HCT116 (cell line): ENCODE measurements at regions not wholly inside any gene's neighbourhood (a gene's known extent, or its start where the extent isn't known, plus 50 kb on each side); places are given as distances from the start of the nearest gene placed in this dataset.

Source experiments
- ATAC-seq: fragments of 200-7000 bp; cut with Tn5 transposase; 2 replicates; pipeline ENCODE4 v1.9.1; 2020; ENCODE audit warnings: mild to moderate bottlenecking, moderate library complexity
- BruUV-seq: library from RNA; stranded (reverse); fragments of 400-500 nt; replicated peaks from 2 replicates; lab custom pipeline; 2021; lab: Mats Ljungman, UMichigan
- CTCF ChIA-PET: fragments of 300-600 bp; sonication (Branson Sonifier 250); formaldehyde crosslinking; loops from one replicate; lab custom pipeline; 2021; ENCODE audit warnings: antibody characterized with exemption; lab: Charles Lee
- POLR2A ChIA-PET: fragments of 300-600, 350-600 bp; sonication (Branson Sonifier 250); formaldehyde crosslinking; loops from one replicate; lab custom pipeline; 2021; ENCODE audit warnings: antibody characterized with exemption; lab: Charles Lee
- RAD21 ChIA-PET, 2 experiments: fragments of 300-600 bp; sonication (Branson Sonifier 250); formaldehyde crosslinking; loops; one replicate each; lab custom pipeline; 2023; ENCODE audit warnings: low total read pairs in 2 of 2; ENCODE audit not compliant: uncharacterized antibody in 2 of 2, unreplicated experiment in 2 of 2, low non-redundant PET in 1 of 2; lab: Charles Lee
- DNase-seq: peaks from one replicate; pipeline ENCODE4 v3.0.0-alpha.2; 2010; ENCODE audit warnings: low read depth, low spot score
- H2AFZ ChIP-seq: fragments of 200-600 bp; shearing (Covaris generic), sonication (generic); 2 replicates; pipeline ENCODE4 v1.6.1; 2017; ENCODE audit warnings: low read depth, mixed run types, mixed read lengths, antibody characterized with exemption, low read length; ENCODE audit not compliant: poor library complexity, severe bottlenecking
- H3K27ac ChIP-seq: 2 replicates; pipeline ENCODE4 v1.5.1; 2012; ENCODE audit warnings: low read depth, low read length
- H3K27me3 ChIP-seq: fragments of 200-600 bp; sonication (generic); 2 replicates; pipeline ENCODE4 v1.6.1; 2016; ENCODE audit warnings: mixed run types, low read length, mixed read lengths; ENCODE audit not compliant: insufficient read depth
- H3K36me3 ChIP-seq, 2 experiments: fragments of 200-500 bp in 1 of 2; fragments of 200-600 bp in 1 of 2; sonication (Bioruptor generic) in 1 of 2; sonication (generic) in 1 of 2; 2 replicates each; pipeline versions ENCODE4 v1.5.1 to v1.6.1; 2014 to 2016; ENCODE audit warnings: low read length in 2 of 2, inconsistent platforms in 1 of 2, mixed read lengths in 1 of 2, mixed run types in 1 of 2; ENCODE audit not compliant: insufficient read depth in 2 of 2, control insufficient read depth in 1 of 2
- H3K4me1 ChIP-seq, 2 experiments: fragments of 200-600 bp in 1 of 2; sonication (generic) in 1 of 2; 2 replicates each; pipeline versions ENCODE4 v1.5.1 to v1.6.1; 2012 to 2017; ENCODE audit warnings: low read length in 2 of 2, inconsistent platforms in 1 of 2, mild to moderate bottlenecking in 1 of 2, mixed read lengths in 1 of 2, mixed run types in 1 of 2, moderate library complexity in 1 of 2; ENCODE audit not compliant: insufficient read depth in 2 of 2, control insufficient read depth in 1 of 2
- H3K4me2 ChIP-seq: fragments of 200-600 bp; sonication (generic); 2 replicates; pipeline ENCODE4 v1.6.1; 2017; ENCODE audit warnings: mixed run types, low read length, mixed read lengths
- H3K4me3 ChIP-seq, 2 experiments: fragments of 200-600 bp in 1 of 2; sonication (generic) in 1 of 2; replicated peaks in 1 of 2; 2 replicates each; pipeline ENCODE4 v1.5.1; 2011 to 2016; ENCODE audit warnings: low read length in 2 of 2, control low read depth in 1 of 2, low read depth in 1 of 2, mild to moderate bottlenecking in 1 of 2, mixed read lengths in 1 of 2, mixed run types in 1 of 2
- H3K79me2 ChIP-seq: fragments of 200-600 bp; sonication (generic); 2 replicates; pipeline ENCODE4 v1.6.1; 2017; ENCODE audit warnings: mild to moderate bottlenecking, mixed run types, low read length, moderate library complexity, mixed read lengths; ENCODE audit not compliant: insufficient read depth
- H3K9ac ChIP-seq: fragments of 200-600 bp; sonication (generic); 2 replicates; pipeline ENCODE4 v1.6.1; 2016; ENCODE audit warnings: low read length, mixed read lengths
- H3K9me2 ChIP-seq: fragments of 200-600 bp; sonication (generic), shearing (Covaris generic); 2 replicates; pipeline ENCODE4 v1.6.1; 2017; ENCODE audit warnings: mixed run types, mild to moderate bottlenecking, moderate library complexity; ENCODE audit not compliant: insufficient read depth
- H3K9me3 ChIP-seq, 2 experiments: fragments of 200-500 bp in 1 of 2; fragments of 200-600 bp in 1 of 2; sonication (Bioruptor generic) in 1 of 2; sonication (generic) in 1 of 2; 2 replicates each; pipeline ENCODE4 v1.6.1; 2014 to 2017; ENCODE audit warnings: low read length in 2 of 2, mixed read lengths in 2 of 2, inconsistent platforms in 1 of 2, low read depth in 1 of 2, mild to moderate bottlenecking in 1 of 2, mixed run types in 1 of 2, moderate library complexity in 1 of 2; ENCODE audit not compliant: control insufficient read depth in 1 of 2, insufficient read depth in 1 of 2
- H4K20me1 ChIP-seq: fragments of 200-600 bp; sonication (generic), shearing (Covaris generic); 2 replicates; pipeline ENCODE4 v1.6.1; 2017; ENCODE audit warnings: mixed run types, mild to moderate bottlenecking, moderate library complexity; ENCODE audit not compliant: insufficient read depth
- CEBPB ChIP-seq: IDR thresholded peaks from 2 replicates; pipeline ENCODE4 v1.6.1; 2012; ENCODE audit warnings: low read depth
- CTCF ChIP-seq, 3 experiments: fragments of 200-600 bp in 1 of 3; sonication (generic) in 1 of 3; IDR thresholded peaks in 2 of 3; conservative IDR thresholded peaks in 1 of 3; 2 replicates each; pipeline ENCODE4 v1.5.1; 2012 to 2017; ENCODE audit warnings: low read depth in 2 of 3, low read length in 2 of 3, antibody characterized with exemption in 1 of 3, borderline replicate concordance in 1 of 3, control low read depth in 1 of 3, mild to moderate bottlenecking in 1 of 3, mixed read lengths in 1 of 3, mixed run types in 1 of 3, moderate library complexity in 1 of 3; ENCODE audit not compliant: insufficient read depth in 1 of 3
- ELF1 ChIP-seq: IDR thresholded peaks from 2 replicates; pipeline ENCODE4 v1.6.1; 2012; ENCODE audit warnings: low read depth, borderline replicate concordance
- EZH2 ChIP-seq: fragments of 200-600 bp; sonication (generic); IDR thresholded peaks from 2 replicates; pipeline ENCODE4 v1.6.1; 2017; ENCODE audit warnings: antibody characterized with exemption, mixed run types
- EZH2phosphoT487 ChIP-seq: fragments of 200-600 bp; IDR thresholded peaks from 2 replicates; pipeline ENCODE4 v1.6.1; 2018; ENCODE audit warnings: antibody characterized with exemption, borderline replicate concordance
- FOSL1 ChIP-seq: IDR thresholded peaks from 2 replicates; pipeline ENCODE4 v1.6.1; 2012; ENCODE audit warnings: low read depth
- JUND ChIP-seq: IDR thresholded peaks from 2 replicates; pipeline ENCODE4 v1.6.1; 2012
- MAX ChIP-seq: IDR thresholded peaks from 2 replicates; pipeline ENCODE4 v1.6.1; 2012
- RAD21 ChIP-seq: IDR thresholded peaks from 2 replicates; pipeline ENCODE4 v1.6.1; 2012; ENCODE audit warnings: low read depth, mild to moderate bottlenecking
- ZBTB33 ChIP-seq: IDR thresholded peaks from 2 replicates; pipeline ENCODE4 v1.6.1; 2011; ENCODE audit warnings: mild to moderate bottlenecking, low read length, moderate library complexity; ENCODE audit not compliant: insufficient replicate concordance; ENCODE audit errors: extremely low read depth
- ZNF274 ChIP-seq: fragments of 200-500 bp; sonication (Bioruptor generic); IDR thresholded peaks from 2 replicates; pipeline ENCODE4 v1.6.1; 2014; ENCODE audit warnings: mild to moderate bottlenecking, low read depth, low read length, inconsistent platforms
- intact Hi-C: fragments of 100-400 bp; cut with micrococcal nuclease; formaldehyde crosslinking; loops from 2 replicates; pipeline ENCODE4 v1.10.0; 2022
- TF ChIP-seq, protein P1 (sequence below): IDR thresholded peaks from 2 replicates; pipeline ENCODE4 v1.6.1; 2012

DNA sequence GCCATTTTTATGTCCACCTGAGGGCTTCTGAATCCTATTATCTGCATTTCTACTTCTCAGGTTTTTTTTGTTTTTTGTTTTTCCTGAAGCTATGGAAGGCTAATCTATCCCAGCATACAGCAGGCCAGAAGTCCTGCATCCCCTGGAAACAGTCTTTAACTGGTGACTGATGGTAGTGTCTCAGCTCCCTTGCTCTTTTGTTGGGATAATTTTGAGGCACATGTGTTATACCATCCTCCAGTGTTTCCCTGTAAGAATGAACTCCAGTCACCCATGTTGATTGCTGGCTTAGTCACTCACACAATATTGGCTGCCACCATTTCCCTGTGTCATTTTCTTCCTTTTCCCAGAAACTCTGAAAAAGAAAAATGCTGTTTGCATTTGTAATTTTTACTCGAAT, 1094.0 kb upstream of the LRRN3 start:
- RAD21 ChIA-PET = no interaction called here
- Histone ChIP-seq H4K20me1 (no peaks in the 10 kb centered on the region), H3K79me2 (no peaks in the 10 kb centered on the region), H3K4me2 (no peak overlapping the region), H3K27ac (no peak overlapping the region), H3K4me3 (no peak overlapping the region), H3K9ac (no peak overlapping the region), H2AFZ (no peak overlapping the region), H3K9me2 (no peaks in the 10 kb centered on the region), H3K4me1 (no peaks in the 10 kb centered on the region), H3K27me3 (no peaks in the 10 kb centered on the region), H3K36me3 (no peaks in the 10 kb centered on the region), H3K9me3 (no peaks in the 10 kb centered on the region)
- intact Hi-C loops = no loop called here
- TF ChIP-seq ZBTB33 = no peak
- TF ChIP-seq ELF1 = no peak
- TF ChIP-seq EZH2phosphoT487 = no peak
- TF ChIP-seq ZNF274 = no peak
- TF ChIP-seq MAX = no peak
- TF ChIP-seq JUND = no peak
- no peak for TF ChIP-seq EZH2
- TF ChIP-seq, protein P1, sequence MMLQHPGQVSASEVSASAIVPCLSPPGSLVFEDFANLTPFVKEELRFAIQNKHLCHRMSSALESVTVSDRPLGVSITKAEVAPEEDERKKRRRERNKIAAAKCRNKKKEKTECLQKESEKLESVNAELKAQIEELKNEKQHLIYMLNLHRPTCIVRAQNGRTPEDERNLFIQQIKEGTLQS = no peak
- no peak for TF ChIP-seq CEBPB
- TF ChIP-seq FOSL1 = no peak
- TF ChIP-seq CTCF (IDR thresholded peaks at IDR 0.05 in 2 of 3, conservative IDR thresholded peaks at IDR 0.05 in 1 of 3; ENCODE audit: borderline replicate concordance in 1 of 3, insufficient read depth in 1 of 3, low read depth in 2 of 3, low read length in 2 of 3) = no peak
- TF ChIP-seq RAD21 = no peak
- CTCF ChIA-PET = no interaction called here
- ATAC-seq = no peak
- DNase-seq = no peak
- BruUV-seq = no TSS peak
- POLR2A ChIA-PET = no interaction called here
